Heart left ventricle (tissue), 16 donors: ENCODE measurements at regions not wholly inside any gene's neighbourhood (a gene's known extent, or its start where the extent isn't known, plus 50 kb on each side); places are given as distances from the start of the nearest gene placed in this dataset.

ENCODE experiments used
- ATAC-seq, 4 donors: fragments of 200-7000 bp; cut with Tn5 transposase; one replicate each; pipeline ENCODE4 v1.9.1; 2020 to 2022; ENCODE audit warnings: moderate library complexity in 4 of 4, mild to moderate bottlenecking in 3 of 4, moderate number of reproducible peaks in 1 of 4
- DNase-seq, 5 donors: peaks; one replicate each; pipeline ENCODE4 v3.0.0-alpha.2; 2020
- H3K27ac ChIP-seq, 12 donors: fragments of 200-600 bp; sonication (generic) in 4 of 12; one replicate each; pipeline versions ENCODE4 v1.5.0 to v1.8.0; 2016 to 2022; ENCODE audit warnings: mild to moderate bottlenecking in 2 of 12
- H3K27me3 ChIP-seq, 9 donors: fragments of 200-600 bp; sonication (generic) in 2 of 9; one replicate each; pipeline versions ENCODE4 v1.5.1 to v1.8.0; 2016 to 2022; ENCODE audit warnings: mild to moderate bottlenecking in 3 of 9
- H3K36me3 ChIP-seq, 9 donors: fragments of 200-600 bp; sonication (generic) in 2 of 9; one replicate each; pipeline versions ENCODE4 v1.5.0 to v1.8.0; 2018 to 2022; ENCODE audit warnings: mild to moderate bottlenecking in 2 of 9
- H3K4me1 ChIP-seq, 12 donors: fragments of 200-600 bp; sonication (generic) in 4 of 12; one replicate each; pipeline versions ENCODE4 v1.5.0 to v1.8.0; 2016 to 2022; ENCODE audit warnings: mild to moderate bottlenecking in 3 of 12
- H3K4me3 ChIP-seq, 12 donors: fragments of 200-600 bp; sonication (generic) in 4 of 12; one replicate each; pipeline versions ENCODE4 v1.5.0 to v1.8.0; 2017 to 2022; ENCODE audit warnings: mild to moderate bottlenecking in 9 of 12, moderate library complexity in 4 of 12
- H3K9me3 ChIP-seq, 12 donors: fragments of 200-600 bp; sonication (generic) in 4 of 12; one replicate each; pipeline versions ENCODE4 v1.5.0 to v1.8.0; 2016 to 2022; ENCODE audit warnings: mild to moderate bottlenecking in 1 of 12
- CTCF ChIP-seq, 12 donors: fragments of 200-600 bp; sonication (generic) in 4 of 12; IDR thresholded peaks; one replicate each; pipeline versions ENCODE4 v1.5.0 to v1.8.0; 2018 to 2022; ENCODE audit warnings: antibody characterized with exemption in 12 of 12, mild to moderate bottlenecking in 5 of 12
- POLR2A ChIP-seq, 2 donors: fragments of 450-650 bp; IDR thresholded peaks; one replicate each; pipeline ENCODE4 v1.6.1; 2017; ENCODE audit warnings: antibody characterized with exemption in 2 of 2, mild to moderate bottlenecking in 2 of 2, moderate library complexity in 2 of 2
- WGBS, 4 donors: extraction: QIAGEN DNeasy Blood & Tissue Kit in 2 of 4; methylation state at CpG; one replicate each; pipeline versions ENCODE4 v1.1.5 to v1.1.7; 2013 to 2018; 5-methylcytosine and 5-hydroxymethylcytosine counted together
- intact Hi-C, 10 donors: fragments of 100-400 bp; cut with DNase I; formaldehyde crosslinking; loops; one replicate each; pipeline versions ENCODE4 v1.11.1 to v1.14.2; 2022
- donor health status: ischemic (EF 13 %, LVEDD 7.1; RV severe dilation, severe dysfunction).
- donor health status: healthy with polysubstance abuse.
- donor health status: DM: no; HTN: yes; CAD: no.
- donor health status: DM: no; HTN: no; CAD: no.
- donor health status: ischemic (EF 25% LVEDD 6.9; RV normal size, moderate dysfunction).
- donor health status: ischemic (EF 25% LVEDD 5.7; RV mildly dilated, moderate dysfunction).
- donor health status: healthy.
- donor health status: DM: yes; HTN: yes; CAD: no.
- donor health status: ischemic (EF 35%, LVEDD 5.7; RV mildly dilated, moderate dysfunction).
- donor health status: nonischemic (EF 11% LVEDD 7.7; RV severe dilation, severe dysfunction).
- donor health status: DM: yes; HTN: yes; CAD: no.
- donor health status: PGD.
- donor health status: ischemic (EF 29% LVEDD 5.4; RV normal size, mild dysfunction).
- donor health status: nonischemic (EF 23%, LVEDD 6.1; RV moderate dilation, normal function).

GRCh38 chr3:170751083-170751898, 118.7 kb downstream of the RPL22L1 start:
- peak overlapping the region in 3 of 12 donors; percentile 10 to 42 (median 35) for H3K27ac ChIP-seq
- DNase-seq (peak; percentile 28 to 64 (median 48)), ATAC-seq (peak; percentile 56 to 80 (median 71))
- no peaks in the 10 kb centered on the region for H3K9me3 ChIP-seq
- intact Hi-C loops = no loop called here
- no peak for TF ChIP-seq POLR2A (IDR thresholded peaks at IDR 0.05)
- no peak for TF ChIP-seq CTCF (IDR thresholded peaks at IDR 0.05)
- H3K4me1 ChIP-seq = peaks cover 0 to 19% (median 6%) of the 10 kb centered on the region in 12 donors
- H3K36me3 ChIP-seq = no peaks in the 10 kb centered on the region
- 44 to 54% (median 50%) methylated on average over 3 of the region's 3 CpGs for WGBS, 4 donors
- no peak overlapping the region for H3K4me3 ChIP-seq
- peaks cover 0 to 5% (median 0%) of the 10 kb centered on the region in 9 donors for H3K27me3 ChIP-seq

- no peak overlapping the region for H3K4me3 ChIP-seq
- H3K9me3 ChIP-seq = no peaks in the 10 kb centered on the region
- 63 to 94% (median 93%) methylated on average over 2 of the region's 2 CpGs for WGBS, 4 donors
- intact Hi-C loops = no loop called here
- H3K27me3 ChIP-seq = peaks cover 0 to 5% (median 0%) of the 10 kb centered on the region in 9 donors
- H3K4me1 ChIP-seq = peaks cover 0 to 19% (median 6%) of the 10 kb centered on the region in 12 donors
- no peaks in the 10 kb centered on the region for H3K36me3 ChIP-seq
- DNase-seq (no peak), ATAC-seq (no peak)
- no peak overlapping the region for H3K27ac ChIP-seq
- TF ChIP-seq POLR2A (IDR thresholded peaks at IDR 0.05) (no peak), CTCF (IDR thresholded peaks at IDR 0.05) (no peak)
Measured at GRCh38 chr3:170750478-170750830, 119.5 kb downstream of the RPL22L1 start.

- H3K27ac ChIP-seq = no peak overlapping the region
- H3K4me1 ChIP-seq = peaks cover 0 to 19% (median 6%) of the 10 kb centered on the region in 12 donors
- no peaks in the 10 kb centered on the region for H3K9me3 ChIP-seq
- ATAC-seq (no peak), DNase-seq (no peak)
- peaks cover 0 to 5% (median 0%) of the 10 kb centered on the region in 9 donors for H3K27me3 ChIP-seq
- H3K36me3 ChIP-seq = no peaks in the 10 kb centered on the region
- no peak overlapping the region for H3K4me3 ChIP-seq
- TF ChIP-seq CTCF (IDR thresholded peaks at IDR 0.05) (no peak), POLR2A (IDR thresholded peaks at IDR 0.05) (no peak)
- intact Hi-C loops = no loop called here
Measured at GRCh38 chr3:170749765-170750477, 120.1 kb downstream of the RPL22L1 start.

- Histone ChIP-seq H3K27ac (no peak overlapping the region), H3K4me1 (peaks cover 0 to 19% (median 6%) of the 10 kb centered on the region in 12 donors), H3K9me3 (no peaks in the 10 kb centered on the region), H3K27me3 (peaks cover 0 to 5% (median 0%) of the 10 kb centered on the region in 9 donors), H3K36me3 (no peaks in the 10 kb centered on the region), H3K4me3 (no peak overlapping the region)
- no peak for DNase-seq
- intact Hi-C loops = no loop called here
- 88 to 96% (median 94%) methylated on average over 1 of the region's 1 CpG for WGBS, 4 donors
- no peak for ATAC-seq
- no peak for TF ChIP-seq CTCF (IDR thresholded peaks at IDR 0.05)
- no peak for TF ChIP-seq POLR2A (IDR thresholded peaks at IDR 0.05)
Measured at GRCh38 chr3:170749185-170749584, 120.8 kb downstream of the RPL22L1 start.
